Neural cell (in vitro differentiated cells): ENCODE measurements at regions not wholly inside any gene's neighbourhood (a gene's known extent, or its start where the extent isn't known, plus 50 kb on each side); places are given as distances from the start of the nearest gene placed in this dataset.

Experiments used
- H2AFZ ChIP-seq: fragments of 200-600, 300-800 bp; sonication (generic), shearing (Covaris generic); 2 replicates; pipeline ENCODE4 v1.6.0; 2014; ENCODE audit warnings: low read depth, mild to moderate bottlenecking, antibody characterized with exemption, low read length, moderate library complexity
- H3F3A ChIP-seq: fragments of 200-600 bp; shearing (Covaris generic); 2 replicates; pipeline ENCODE4 v1.6.1; 2016; ENCODE audit warnings: mild to moderate bottlenecking, moderate library complexity, mixed read lengths, antibody characterized with exemption, low read length; ENCODE audit not compliant: insufficient read depth, poor library complexity, severe bottlenecking
- H3K27ac ChIP-seq: fragments of 200-600, 300-800 bp; sonication (generic), shearing (Covaris generic); 2 replicates; pipeline ENCODE4 v1.5.1; 2014; ENCODE audit warnings: mild to moderate bottlenecking, low read length, moderate library complexity
- H3K27me3 ChIP-seq: fragments of 300-800, 200-600 bp; sonication (generic), shearing (Covaris generic); 2 replicates; pipeline ENCODE4 v1.6.0; 2014; ENCODE audit warnings: mild to moderate bottlenecking, low read depth, low read length, moderate library complexity; ENCODE audit not compliant: insufficient read depth
- H3K36me3 ChIP-seq: fragments of 300-800, 200-600 bp; sonication (generic), shearing (Covaris generic); 2 replicates; pipeline ENCODE4 v1.5.1; 2014; ENCODE audit warnings: mild to moderate bottlenecking, antibody characterized with exemption, low read length, moderate library complexity; ENCODE audit not compliant: insufficient read depth
- H3K4me2 ChIP-seq: fragments of 300-800, 200-600 bp; sonication (generic), shearing (Covaris generic); 2 replicates; pipeline ENCODE4 v1.6.0; 2014; ENCODE audit warnings: mild to moderate bottlenecking, low read length
- H3K4me3 ChIP-seq: fragments of 300-800, 200-600 bp; sonication (generic), shearing (Covaris generic); 2 replicates; pipeline ENCODE4 v1.5.1; 2014; ENCODE audit warnings: mild to moderate bottlenecking, low read length, moderate library complexity
- H3K79me2 ChIP-seq: fragments of 200-600 bp; shearing (Covaris generic); replicated peaks from 2 replicates; pipeline ENCODE4 v1.6.0; 2014; ENCODE audit warnings: mild to moderate bottlenecking, low read length, moderate library complexity; ENCODE audit not compliant: insufficient read depth
- H3K9ac ChIP-seq: fragments of 300-800, 200-600 bp; sonication (generic), shearing (Covaris generic); 2 replicates; pipeline ENCODE4 v1.6.1; 2016; ENCODE audit warnings: mild to moderate bottlenecking, low read length, mixed read lengths
- H3K9me2 ChIP-seq: fragments of 200-600 bp; shearing (Covaris generic); 2 replicates; pipeline ENCODE4 v1.6.1; 2016; ENCODE audit warnings: mild to moderate bottlenecking, low read length, mixed read lengths; ENCODE audit not compliant: insufficient read depth
- H3K9me3 ChIP-seq: fragments of 200-600, 300-800 bp; sonication (generic), shearing (Covaris generic); 2 replicates; pipeline ENCODE4 v1.6.1; 2016; ENCODE audit warnings: mild to moderate bottlenecking, mixed run types, low read length, moderate library complexity, mixed read lengths
- H4K20me1 ChIP-seq: fragments of 200-600 bp; shearing (Covaris generic); 2 replicates; pipeline ENCODE4 v1.6.1; 2016; ENCODE audit warnings: mild to moderate bottlenecking, mixed run types; ENCODE audit not compliant: insufficient read depth
- CTCF ChIP-seq: fragments of 450-650 bp; IDR thresholded peaks from 2 replicates; pipeline ENCODE4 v1.5.1; 2014; ENCODE audit warnings: antibody characterized with exemption, mild to moderate bottlenecking, moderate library complexity; ENCODE audit not compliant: poor library complexity, severe bottlenecking
- EP300 ChIP-seq: fragments of 450-650 bp; conservative IDR thresholded peaks from 2 replicates; pipeline ENCODE4 v1.6.1; 2014; ENCODE audit warnings: antibody characterized with exemption, mild to moderate bottlenecking, moderate library complexity; ENCODE audit not compliant: poor library complexity, severe bottlenecking
- EZH2 ChIP-seq: fragments of 200-600, 300-800 bp; shearing (Covaris generic), sonication (generic); IDR thresholded peaks from 2 replicates; pipeline ENCODE4 v1.6.1; 2014; ENCODE audit warnings: antibody characterized with exemption, low read length, borderline replicate concordance, mild to moderate bottlenecking; ENCODE audit not compliant: insufficient read depth, poor library complexity, severe bottlenecking
- MXI1 ChIP-seq: fragments of 450-650 bp; conservative IDR thresholded peaks from 2 replicates; pipeline ENCODE4 v1.6.1; 2014; ENCODE audit warnings: antibody characterized with exemption, mild to moderate bottlenecking; ENCODE audit not compliant: poor library complexity, severe bottlenecking
- POLR2AphosphoS5 ChIP-seq: IDR thresholded peaks from 2 replicates; pipeline ENCODE4 v1.6.1; 2012
- RAD21 ChIP-seq: fragments of 450-650 bp; conservative IDR thresholded peaks from 2 replicates; pipeline ENCODE4 v1.6.1; 2014; ENCODE audit warnings: antibody characterized with exemption, mild to moderate bottlenecking, moderate library complexity
- SMC3 ChIP-seq: fragments of 450-650 bp; conservative IDR thresholded peaks from 2 replicates; pipeline ENCODE4 v1.6.1; 2014; ENCODE audit warnings: antibody characterized with exemption, mild to moderate bottlenecking, moderate library complexity; ENCODE audit not compliant: poor library complexity
- TAF1 ChIP-seq: IDR thresholded peaks from 2 replicates; pipeline ENCODE4 v1.6.1; 2012; ENCODE audit warnings: low read depth
- TF ChIP-seq, protein P1 (sequence below): IDR thresholded peaks from 2 replicates; pipeline ENCODE4 v1.6.1; 2012; ENCODE audit warnings: borderline replicate concordance

- Histone ChIP-seq H3K27me3 (no peaks in the 10 kb centered on the region), H3K36me3 (no peaks in the 10 kb centered on the region), H3F3A (no peaks in the 10 kb centered on the region), H4K20me1 (no peaks in the 10 kb centered on the region), H3K9ac (no peak overlapping the region), H3K4me2 (no peak overlapping the region), H2AFZ (no peak overlapping the region), H3K79me2 (no peaks in the 10 kb centered on the region), H3K27ac (no peak overlapping the region), H3K9me3 (no peaks in the 10 kb centered on the region), H3K4me3 (no peak overlapping the region), H3K9me2 (no peaks in the 10 kb centered on the region)
- no peak for TF ChIP-seq TAF1
- no peak for TF ChIP-seq EZH2
- TF ChIP-seq POLR2AphosphoS5 = no peak
- TF ChIP-seq MXI1 = no peak
- TF ChIP-seq CTCF = no peak
- TF ChIP-seq, protein P1, sequence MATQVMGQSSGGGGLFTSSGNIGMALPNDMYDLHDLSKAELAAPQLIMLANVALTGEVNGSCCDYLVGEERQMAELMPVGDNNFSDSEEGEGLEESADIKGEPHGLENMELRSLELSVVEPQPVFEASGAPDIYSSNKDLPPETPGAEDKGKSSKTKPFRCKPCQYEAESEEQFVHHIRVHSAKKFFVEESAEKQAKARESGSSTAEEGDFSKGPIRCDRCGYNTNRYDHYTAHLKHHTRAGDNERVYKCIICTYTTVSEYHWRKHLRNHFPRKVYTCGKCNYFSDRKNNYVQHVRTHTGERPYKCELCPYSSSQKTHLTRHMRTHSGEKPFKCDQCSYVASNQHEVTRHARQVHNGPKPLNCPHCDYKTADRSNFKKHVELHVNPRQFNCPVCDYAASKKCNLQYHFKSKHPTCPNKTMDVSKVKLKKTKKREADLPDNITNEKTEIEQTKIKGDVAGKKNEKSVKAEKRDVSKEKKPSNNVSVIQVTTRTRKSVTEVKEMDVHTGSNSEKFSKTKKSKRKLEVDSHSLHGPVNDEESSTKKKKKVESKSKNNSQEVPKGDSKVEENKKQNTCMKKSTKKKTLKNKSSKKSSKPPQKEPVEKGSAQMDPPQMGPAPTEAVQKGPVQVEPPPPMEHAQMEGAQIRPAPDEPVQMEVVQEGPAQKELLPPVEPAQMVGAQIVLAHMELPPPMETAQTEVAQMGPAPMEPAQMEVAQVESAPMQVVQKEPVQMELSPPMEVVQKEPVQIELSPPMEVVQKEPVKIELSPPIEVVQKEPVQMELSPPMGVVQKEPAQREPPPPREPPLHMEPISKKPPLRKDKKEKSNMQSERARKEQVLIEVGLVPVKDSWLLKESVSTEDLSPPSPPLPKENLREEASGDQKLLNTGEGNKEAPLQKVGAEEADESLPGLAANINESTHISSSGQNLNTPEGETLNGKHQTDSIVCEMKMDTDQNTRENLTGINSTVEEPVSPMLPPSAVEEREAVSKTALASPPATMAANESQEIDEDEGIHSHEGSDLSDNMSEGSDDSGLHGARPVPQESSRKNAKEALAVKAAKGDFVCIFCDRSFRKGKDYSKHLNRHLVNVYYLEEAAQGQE = no peak
- TF ChIP-seq EP300 = no peak
- no peak for TF ChIP-seq SMC3
Observed at GRCh38 chr6:25006075-25006474, 70.3 kb upstream of the RIPOR2 start.

- Histone ChIP-seq H3K4me3 (no peak overlapping the region), H3K79me2 (no peaks in the 10 kb centered on the region), H3K9ac (no peak overlapping the region), H3K9me3 (no peaks in the 10 kb centered on the region), H3F3A (no peaks in the 10 kb centered on the region), H3K27ac (no peak overlapping the region), H4K20me1 (no peaks in the 10 kb centered on the region), H2AFZ (no peak overlapping the region), H3K9me2 (no peaks in the 10 kb centered on the region), H3K4me2 (no peak overlapping the region), H3K36me3 (no peaks in the 10 kb centered on the region), H3K27me3 (no peaks in the 10 kb centered on the region)
- TF ChIP-seq TAF1 (no peak), RAD21 (no peak), EP300 (no peak), MXI1 (no peak), SMC3 (no peak), EZH2 (no peak), CTCF (no peak)
- TF ChIP-seq, protein P1 = no peak
Observed at GRCh38 chr6:25006565-25007001, 70.8 kb upstream of the RIPOR2 start.
